GM19035 (cell line): ENCODE measurements at regions not wholly inside any gene's neighbourhood (a gene's known extent, or its start where the extent isn't known, plus 50 kb on each side); places are given as distances from the start of the nearest gene placed in this dataset.

Source experiments
- ATAC-seq: cut with Tn5 transposase; IDR thresholded peaks from one replicate; pipeline ENCODE4 v1.9.1; 2021; ENCODE audit not compliant: unreplicated experiment

DNA sequence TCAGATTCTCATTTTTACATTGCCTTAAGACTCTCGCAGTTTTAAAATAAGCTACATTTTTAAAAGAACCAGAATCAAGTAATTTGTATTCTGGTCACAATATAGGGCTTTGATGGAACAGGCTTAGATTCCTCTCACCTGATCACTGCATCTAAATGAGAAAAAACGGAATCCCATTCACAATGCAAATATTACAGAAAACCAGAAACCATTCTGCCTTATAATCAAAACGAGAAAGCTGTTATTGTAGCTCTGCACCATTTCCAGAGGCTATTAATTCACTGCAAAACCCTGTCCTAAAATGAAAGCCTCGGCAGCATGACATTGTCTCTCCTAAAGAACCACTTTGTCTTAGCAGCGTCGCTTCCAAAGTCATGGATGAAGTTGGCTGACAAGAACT lies 116.1 kb upstream of the ZNF366 start:
- ATAC-seq, result no peak

DNA sequence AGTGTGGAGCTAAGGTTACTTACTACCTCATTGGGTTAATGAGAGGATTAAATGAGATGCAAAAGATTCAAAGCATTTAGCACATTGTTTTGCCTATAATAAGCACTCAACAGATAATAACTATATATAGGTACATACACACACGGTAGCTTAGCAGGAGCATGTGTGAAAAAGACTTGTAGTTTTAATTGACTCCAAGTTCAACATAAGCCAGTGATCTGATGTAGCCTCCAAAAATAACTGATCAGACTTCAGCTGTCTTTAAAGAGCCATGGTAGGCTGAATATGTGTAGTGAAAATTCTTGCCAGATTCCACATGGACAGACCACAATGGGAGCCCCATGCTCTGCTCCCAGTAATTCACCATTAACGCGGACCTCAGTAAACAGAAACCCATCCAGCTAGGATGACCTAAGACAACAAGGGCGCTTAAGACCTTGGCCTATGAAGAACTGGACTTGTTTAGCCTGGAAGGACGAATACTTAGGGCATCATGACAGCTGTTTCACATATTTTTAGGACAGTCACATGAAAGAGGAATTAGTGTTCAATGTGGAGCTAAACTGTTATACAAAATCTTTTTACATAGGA lies 115.1 kb upstream of the ZNF366 start:
- ATAC-seq, result no peak

DNA sequence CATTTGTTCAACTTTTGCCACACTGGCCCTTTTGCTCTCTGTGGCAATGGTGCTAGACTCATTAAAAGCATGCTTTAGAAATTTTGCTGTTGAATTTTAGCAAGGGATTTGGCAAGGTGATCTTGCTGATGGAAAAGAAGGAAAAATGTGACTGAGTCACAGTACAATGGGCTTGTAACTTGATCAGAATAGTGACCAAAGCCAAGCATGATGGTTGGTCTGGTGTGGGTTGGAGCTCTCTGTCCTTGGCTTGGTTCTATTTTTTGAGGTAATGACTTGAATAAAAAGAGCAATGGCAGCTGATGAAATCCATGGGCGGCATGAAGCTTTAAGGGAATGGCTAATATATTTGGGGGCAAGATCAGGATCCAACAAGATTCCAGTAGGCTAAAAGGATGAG lies 114.4 kb upstream of the ZNF366 start:
- no peak for ATAC-seq

- no peak for ATAC-seq
Observed at GRCh38 chr5:72619677-72620076, 112.5 kb upstream of the ZNF366 start.

- ATAC-seq, result no peak
Observed at GRCh38 chr5:72619251-72619650, 112.0 kb upstream of the ZNF366 start.

DNA sequence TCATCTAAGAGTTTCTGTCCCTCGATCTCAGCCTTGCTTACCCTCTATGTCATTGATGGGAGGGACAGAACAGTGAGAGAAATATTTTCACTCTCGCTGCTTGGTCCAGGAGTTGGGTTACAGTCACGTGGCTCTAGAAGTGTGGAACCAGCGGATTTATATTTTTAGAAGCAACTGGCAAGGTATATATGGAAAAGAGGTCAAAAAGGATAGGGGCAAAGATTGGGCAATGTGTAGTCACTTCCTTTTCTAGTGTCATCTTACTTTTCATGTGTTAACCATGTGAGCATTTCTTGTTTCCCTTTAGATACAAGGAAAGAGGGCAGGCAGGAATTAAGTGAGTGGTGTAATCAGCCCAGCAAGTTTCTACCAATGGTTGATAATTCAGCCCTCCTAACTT lies 111.5 kb upstream of the ZNF366 start:
- ATAC-seq, result no peak

DNA sequence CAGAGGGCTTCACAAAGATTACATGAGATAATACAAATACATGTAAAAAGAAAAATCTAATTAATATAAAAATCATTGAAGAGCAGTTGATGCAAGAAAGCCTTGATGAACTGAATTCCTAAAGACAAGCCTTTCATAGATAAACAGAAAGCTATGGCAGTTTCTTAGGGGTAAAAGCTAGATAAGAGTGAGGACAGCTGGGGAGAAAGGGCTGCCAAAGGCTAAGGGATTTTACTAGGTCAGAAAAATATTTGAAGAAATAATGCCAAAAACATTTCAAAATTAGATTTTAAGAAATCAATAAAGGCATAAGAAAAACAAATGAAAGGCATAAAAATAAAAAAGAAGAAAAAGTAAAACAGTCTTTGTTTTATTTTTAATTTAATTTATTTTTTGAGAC lies 107.9 kb upstream of the ZNF366 start:
- ATAC-seq, result no peak

GRCh38 chr5:72613515-72613914 lies 106.3 kb upstream of the ZNF366 start:
- ATAC-seq, result no peak

GRCh38 chr5:72612810-72613209 lies 105.6 kb upstream of the ZNF366 start:
- ATAC-seq, result no peak

- peak; percentile 73 for ATAC-seq
Observed at GRCh38 chr5:72611118-72611730, 104.0 kb upstream of the ZNF366 start.

DNA sequence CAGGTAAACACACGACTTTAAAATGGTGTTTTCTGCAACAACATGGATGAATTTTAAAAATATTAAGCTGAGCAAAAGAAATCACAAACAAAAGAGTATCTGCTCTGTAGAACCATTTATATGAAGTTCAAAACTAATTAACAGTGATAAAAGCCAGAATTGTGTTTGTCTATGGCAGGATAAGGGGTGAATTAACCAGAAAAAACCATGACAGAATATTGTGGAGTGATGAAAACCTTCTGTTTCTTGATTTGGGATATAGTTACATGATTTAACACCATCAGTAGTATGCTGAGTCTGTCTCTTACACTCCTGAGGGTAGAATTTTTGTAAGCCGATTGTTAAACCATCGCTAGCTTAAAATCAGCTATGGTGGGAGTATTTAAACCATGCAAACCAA lies 101.7 kb upstream of the ZNF366 start:
- ATAC-seq, result no peak

GRCh38 chr5:72608297-72608696 lies 101.1 kb upstream of the ZNF366 start:
- ATAC-seq, result no peak

GRCh38 chr5:72607381-72607780 lies 100.2 kb upstream of the ZNF366 start:
- no peak for ATAC-seq

DNA sequence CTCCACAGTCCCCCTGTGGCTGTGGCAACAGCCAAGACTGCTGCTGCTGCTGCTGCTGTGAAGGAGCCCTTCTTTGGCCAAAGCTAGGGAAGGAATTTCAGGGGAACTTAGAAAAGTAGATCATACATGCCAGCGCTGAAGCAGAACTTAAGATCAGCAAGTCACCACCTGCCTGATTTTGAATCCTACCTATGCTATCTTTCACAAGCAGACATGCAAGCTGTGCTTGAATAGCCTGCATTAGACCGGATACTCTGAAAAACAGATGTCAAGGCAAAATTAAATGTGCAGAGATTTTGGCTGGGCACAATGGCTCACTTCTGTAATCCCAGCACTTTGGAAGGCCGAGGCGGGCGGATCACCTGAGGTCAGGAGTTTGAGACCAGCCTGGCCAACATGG lies 99.3 kb upstream of the ZNF366 start:
- no peak for ATAC-seq

DNA sequence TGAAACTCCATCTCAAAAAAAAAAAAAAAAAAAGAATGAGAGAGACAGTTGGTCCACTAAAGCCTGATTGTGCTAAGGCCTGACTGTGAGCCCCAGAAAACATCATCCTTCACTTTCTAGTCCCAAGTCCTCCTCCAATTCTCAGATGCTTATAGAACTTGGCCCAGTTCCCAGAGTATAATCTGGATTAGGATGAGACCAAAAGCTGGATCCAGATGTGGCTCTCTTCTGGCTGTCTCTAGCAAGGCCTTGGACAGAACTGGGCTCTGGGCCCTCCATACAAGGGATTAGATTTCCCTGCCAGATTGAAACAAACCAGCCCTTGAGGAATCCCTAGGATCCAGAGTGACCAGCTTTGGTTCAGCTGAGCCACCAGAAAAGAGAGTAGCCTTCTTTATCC lies 98.4 kb upstream of the ZNF366 start:
- no peak for ATAC-seq

- ATAC-seq, result no peak
Observed at GRCh38 chr5:72604798-72605154, 97.6 kb upstream of the ZNF366 start.

DNA sequence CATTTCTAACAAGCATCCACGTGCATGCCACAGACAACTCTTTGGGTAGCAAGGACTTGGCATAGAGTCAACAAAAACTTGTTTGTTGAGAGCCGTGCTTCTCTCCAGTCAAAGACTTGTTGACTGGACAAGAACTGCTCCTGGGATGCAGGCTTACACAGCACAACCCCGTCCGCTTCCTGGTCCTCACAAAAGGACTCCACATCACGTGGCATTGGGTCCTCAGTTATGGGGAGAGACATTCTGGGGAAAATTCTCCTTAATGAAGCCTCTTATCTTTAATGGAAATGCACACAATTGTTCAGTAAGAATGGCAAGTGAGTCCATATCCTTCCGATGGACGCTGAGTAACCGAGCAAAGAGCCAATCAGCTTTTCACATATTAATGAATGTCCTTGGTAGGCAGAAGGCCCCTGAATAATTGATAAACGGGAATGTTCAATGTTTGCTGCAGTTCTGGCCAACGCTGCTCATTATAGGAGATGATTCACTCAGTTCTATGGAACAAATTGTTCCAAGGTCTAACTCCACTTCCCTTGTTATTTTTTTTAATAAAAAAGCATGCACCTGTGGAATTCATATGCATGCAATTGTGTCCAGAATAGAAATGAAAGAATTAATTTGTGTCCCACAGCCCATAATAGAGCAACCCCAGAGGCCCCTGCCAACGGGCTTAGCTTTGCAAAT lies 97.0 kb upstream of the ZNF366 start:
- ATAC-seq, result no peak

- ATAC-seq, result no peak
Observed at GRCh38 chr5:72602696-72603685, 95.8 kb upstream of the ZNF366 start.

DNA sequence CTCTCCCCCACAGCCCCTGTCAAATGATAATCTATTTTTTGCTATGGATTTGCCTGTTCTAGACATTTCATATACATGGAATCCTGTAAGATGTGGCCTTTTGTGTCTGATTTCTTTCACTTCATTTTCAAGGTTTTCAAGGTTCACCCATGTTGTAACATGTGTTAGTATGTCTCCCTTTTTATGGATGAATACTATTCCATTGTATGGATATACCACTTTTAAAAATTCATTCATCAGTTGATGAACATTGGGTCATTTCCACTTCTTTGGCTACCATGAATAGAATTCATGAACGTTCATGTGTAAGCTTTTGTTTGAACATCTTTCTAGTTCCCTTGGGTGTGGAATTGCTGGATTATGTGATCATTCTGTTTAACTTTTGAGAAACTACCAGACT lies 94.7 kb upstream of the ZNF366 start:
- no peak for ATAC-seq

DNA sequence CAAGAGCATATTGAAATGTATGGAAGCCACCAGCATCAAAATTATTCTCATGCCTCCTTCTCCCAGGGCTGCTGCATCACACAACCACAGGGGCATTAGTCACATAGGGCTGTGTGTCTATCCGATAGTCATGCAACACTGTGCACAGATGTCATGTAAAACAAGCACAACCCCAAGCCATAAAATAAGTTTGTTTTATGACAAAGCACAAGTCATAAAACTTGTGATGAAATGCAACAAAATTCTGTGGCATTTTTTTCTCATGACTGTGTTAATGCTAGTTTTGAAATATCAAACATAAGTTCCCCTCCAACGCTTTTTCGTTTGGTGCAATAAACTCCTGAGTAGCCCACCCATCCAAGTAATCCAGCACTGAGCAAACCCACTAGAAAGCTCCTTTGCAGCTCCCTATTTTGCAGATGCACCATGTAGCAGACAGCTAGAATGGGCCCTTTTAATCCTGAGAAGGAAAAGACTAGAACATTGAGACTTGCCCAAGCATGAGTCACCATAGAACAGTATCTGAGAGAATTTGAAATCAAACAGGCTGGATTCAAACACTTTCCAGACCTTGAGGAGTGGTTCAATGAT lies 93.3 kb upstream of the ZNF366 start:
- ATAC-seq, result no peak
